Astrocyte (in vitro differentiated cells and primary cell): ENCODE measurements at regions not wholly inside any gene's neighbourhood (a gene's known extent, or its start where the extent isn't known, plus 50 kb on each side); places are given as distances from the start of the nearest gene placed in this dataset.

Experiments used
- EZH2 ChIP-seq: IDR thresholded peaks from 2 replicates; pipeline ENCODE4 v1.6.1; 2012; ENCODE audit warnings: mild to moderate bottlenecking, low read length, inconsistent platforms; ENCODE audit not compliant: insufficient read depth
- TF ChIP-seq, protein P1 (sequence below): IDR thresholded peaks from 2 replicates; pipeline ENCODE4 v1.5.1; 2011; ENCODE audit warnings: low read depth, mild to moderate bottlenecking, inconsistent platforms, low read length, moderate library complexity; ENCODE audit not compliant: insufficient read depth

DNA sequence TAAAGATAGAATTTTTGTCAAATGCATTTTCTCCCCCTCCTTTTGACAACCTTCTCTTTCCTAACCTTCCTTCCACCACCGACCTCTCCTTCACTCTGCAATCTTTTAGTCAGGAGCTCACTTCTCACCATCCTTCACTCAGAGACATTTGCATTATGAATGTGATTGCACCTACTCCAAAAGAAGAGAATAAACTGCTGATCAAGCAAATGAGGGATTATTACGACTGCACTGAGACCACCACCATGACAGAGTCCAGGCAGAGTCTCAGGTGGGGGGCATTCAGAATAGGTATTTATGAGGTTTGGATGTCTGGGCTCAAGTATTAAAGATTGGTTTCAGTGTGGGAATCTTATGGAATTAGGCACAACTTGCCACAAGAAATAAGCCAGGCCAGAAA, 483.9 kb downstream of the PTH2R start:
- TF ChIP-seq, protein P1, sequence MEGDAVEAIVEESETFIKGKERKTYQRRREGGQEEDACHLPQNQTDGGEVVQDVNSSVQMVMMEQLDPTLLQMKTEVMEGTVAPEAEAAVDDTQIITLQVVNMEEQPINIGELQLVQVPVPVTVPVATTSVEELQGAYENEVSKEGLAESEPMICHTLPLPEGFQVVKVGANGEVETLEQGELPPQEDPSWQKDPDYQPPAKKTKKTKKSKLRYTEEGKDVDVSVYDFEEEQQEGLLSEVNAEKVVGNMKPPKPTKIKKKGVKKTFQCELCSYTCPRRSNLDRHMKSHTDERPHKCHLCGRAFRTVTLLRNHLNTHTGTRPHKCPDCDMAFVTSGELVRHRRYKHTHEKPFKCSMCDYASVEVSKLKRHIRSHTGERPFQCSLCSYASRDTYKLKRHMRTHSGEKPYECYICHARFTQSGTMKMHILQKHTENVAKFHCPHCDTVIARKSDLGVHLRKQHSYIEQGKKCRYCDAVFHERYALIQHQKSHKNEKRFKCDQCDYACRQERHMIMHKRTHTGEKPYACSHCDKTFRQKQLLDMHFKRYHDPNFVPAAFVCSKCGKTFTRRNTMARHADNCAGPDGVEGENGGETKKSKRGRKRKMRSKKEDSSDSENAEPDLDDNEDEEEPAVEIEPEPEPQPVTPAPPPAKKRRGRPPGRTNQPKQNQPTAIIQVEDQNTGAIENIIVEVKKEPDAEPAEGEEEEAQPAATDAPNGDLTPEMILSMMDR = no peak
- TF ChIP-seq EZH2 = no peak
